ENCODE measurements at regions not wholly inside any gene's neighbourhood (a gene's known extent, or its start where the extent isn't known, plus 50 kb on each side); places are given as distances from the start of the nearest gene placed in this dataset.

DNA sequence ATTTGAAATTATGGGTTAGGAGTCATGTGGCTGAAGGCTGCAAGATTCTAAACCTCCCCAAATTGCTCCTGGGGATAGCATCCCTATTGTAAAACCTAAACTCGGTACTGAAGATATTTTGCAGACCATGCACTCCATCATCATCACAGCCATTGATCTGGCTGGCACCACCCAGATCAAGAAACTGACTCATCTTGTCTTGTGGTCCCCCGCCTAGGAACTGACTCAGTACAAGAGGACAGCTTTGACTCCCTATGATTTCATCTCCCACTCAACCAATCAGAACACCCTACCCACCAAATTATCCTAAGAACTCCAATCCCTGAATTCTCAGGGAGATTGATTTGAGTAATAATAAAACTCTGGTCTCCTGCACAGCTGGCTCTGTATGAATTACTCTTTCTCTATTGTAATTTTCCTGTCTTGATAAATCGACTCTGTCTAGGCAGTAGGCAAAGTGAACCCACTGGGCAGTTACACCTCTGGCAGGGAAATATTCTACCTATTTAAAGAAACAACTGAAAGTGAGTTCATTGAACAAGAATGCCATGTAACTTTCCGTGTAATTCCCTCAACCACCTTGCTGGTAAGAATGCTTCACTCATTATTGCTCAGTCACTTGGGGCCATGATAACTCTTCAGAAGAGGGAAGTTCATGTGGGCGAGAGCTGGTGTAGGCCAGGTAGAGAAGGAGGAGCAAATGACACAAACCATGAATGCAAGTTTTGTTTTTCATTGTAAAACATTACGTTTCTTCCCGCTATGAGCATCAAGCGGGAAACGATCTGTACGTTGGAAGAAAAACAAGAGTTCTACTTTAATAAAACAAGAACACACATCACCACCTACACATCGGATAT lies 602.9 kb upstream of the ARID1B start:
- TF ChIP-seq, protein P1, sequence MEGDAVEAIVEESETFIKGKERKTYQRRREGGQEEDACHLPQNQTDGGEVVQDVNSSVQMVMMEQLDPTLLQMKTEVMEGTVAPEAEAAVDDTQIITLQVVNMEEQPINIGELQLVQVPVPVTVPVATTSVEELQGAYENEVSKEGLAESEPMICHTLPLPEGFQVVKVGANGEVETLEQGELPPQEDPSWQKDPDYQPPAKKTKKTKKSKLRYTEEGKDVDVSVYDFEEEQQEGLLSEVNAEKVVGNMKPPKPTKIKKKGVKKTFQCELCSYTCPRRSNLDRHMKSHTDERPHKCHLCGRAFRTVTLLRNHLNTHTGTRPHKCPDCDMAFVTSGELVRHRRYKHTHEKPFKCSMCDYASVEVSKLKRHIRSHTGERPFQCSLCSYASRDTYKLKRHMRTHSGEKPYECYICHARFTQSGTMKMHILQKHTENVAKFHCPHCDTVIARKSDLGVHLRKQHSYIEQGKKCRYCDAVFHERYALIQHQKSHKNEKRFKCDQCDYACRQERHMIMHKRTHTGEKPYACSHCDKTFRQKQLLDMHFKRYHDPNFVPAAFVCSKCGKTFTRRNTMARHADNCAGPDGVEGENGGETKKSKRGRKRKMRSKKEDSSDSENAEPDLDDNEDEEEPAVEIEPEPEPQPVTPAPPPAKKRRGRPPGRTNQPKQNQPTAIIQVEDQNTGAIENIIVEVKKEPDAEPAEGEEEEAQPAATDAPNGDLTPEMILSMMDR (IDR thresholded peaks at IDR 0.05; ENCODE audit: control insufficient read depth, extremely low read depth, insufficient read depth) = no peak
- DNase-seq (ENCODE audit: low read depth) = no peak
- no peak overlapping the region for H3K4me3 ChIP-seq (ENCODE audit: low read depth, low read length)

DNA sequence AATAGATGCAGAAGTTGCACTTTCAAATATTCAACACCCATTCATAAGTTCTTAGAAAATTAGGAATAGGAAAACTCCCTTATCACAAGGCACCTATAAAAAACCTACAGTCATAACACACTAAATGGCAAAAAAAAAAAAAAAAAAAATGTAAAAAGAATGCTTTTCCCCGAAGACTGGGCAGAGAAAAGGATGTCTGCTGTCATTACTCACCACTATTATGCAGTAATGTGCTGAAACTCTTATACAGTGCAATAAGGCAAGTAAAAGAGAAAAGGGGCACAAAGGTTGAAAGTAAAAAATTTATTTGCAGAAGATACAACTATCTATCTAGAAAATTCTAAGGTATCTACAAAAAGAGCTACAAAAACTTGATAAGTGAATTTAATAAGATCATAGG lies 607.8 kb upstream of the ARID1B start:
- TF ChIP-seq, protein P1 (IDR thresholded peaks at IDR 0.05; ENCODE audit: control insufficient read depth, extremely low read depth, insufficient read depth) = no peak
- H3K4me3 ChIP-seq (ENCODE audit: low read depth, low read length) = no peak overlapping the region
- no peak for DNase-seq (ENCODE audit: low read depth)

DNA sequence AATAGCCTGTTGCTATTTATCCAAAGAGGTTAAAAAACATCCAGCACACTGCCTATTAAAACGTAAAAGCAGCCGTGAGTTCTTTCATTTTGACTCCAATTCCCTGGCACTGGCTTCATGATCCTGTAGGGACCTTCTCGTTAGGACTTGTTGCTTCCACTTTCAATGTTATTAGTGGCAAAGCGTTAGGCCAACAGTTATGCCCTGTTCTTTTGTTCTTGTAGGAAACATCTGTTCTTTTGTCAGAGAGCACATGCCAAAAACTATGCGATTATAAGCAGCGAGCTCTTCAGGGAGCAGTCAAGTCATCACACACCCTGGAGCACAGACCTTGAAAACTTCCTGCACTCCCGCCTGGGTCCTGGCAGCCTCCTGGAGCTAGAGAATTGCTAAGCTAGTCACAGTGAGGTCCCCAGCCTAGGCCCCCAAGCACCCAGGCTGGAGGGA lies 609.5 kb upstream of the ARID1B start:
- no peak overlapping the region for H3K4me3 ChIP-seq (ENCODE audit: low read depth, low read length)
- no peak for DNase-seq (ENCODE audit: low read depth)
- TF ChIP-seq, protein P1 (IDR thresholded peaks at IDR 0.05; ENCODE audit: control insufficient read depth, extremely low read depth, insufficient read depth) = no peak

DNA sequence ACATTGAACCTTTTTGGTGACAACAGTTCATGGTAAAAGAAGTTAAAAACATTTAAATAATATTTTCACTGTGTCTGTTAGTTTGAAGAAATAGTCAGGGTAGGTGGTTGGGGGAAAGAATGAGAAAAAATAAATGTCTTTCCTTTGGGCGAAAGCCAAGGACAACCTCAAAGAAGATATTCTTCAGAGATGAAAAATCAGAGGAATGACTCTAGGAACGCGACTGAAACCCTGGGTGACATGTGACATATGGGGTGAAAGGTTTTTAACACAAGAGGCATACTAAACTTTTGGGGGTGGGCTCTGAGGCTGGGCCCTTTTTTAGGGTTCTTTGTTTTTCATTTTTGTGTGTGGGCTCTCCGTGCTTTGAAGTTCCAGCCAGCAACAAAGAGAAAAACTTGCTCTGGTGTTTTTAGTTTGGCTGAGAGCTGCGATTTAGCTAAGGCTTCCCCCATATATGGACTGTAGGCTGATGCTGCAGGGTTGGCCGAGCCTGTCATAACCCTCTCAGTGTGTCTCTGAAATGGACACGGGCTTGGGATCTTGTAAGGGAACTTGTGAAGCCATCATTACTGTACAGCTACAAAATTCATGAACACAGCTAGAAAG lies 610.1 kb upstream of the ARID1B start:
- DNase-seq (ENCODE audit: low read depth) = no peak
- H3K4me3 ChIP-seq (ENCODE audit: low read depth, low read length) = no peak overlapping the region
- TF ChIP-seq, protein P1 (IDR thresholded peaks at IDR 0.05; ENCODE audit: control insufficient read depth, extremely low read depth, insufficient read depth) = no peak

DNA sequence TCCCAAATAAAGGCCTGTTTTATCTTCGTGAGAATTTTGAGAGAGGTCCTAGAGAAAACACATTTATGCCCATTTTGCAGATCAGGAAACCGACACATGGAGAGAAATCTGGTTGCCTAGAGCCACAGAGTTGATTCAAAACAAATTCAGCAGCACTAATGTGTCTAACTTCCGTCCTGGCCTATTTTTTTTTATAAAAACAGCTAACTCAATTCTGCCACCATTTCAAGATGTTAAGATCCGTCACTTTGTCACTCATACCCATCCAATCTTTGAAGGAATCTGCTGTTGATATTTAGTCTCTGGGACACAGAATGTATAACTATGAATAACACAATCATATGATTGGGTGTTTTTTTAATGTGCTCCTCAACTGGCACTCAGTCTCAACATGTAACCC lies 611.1 kb upstream of the ARID1B start:
- TF ChIP-seq, protein P1 (IDR thresholded peaks at IDR 0.05; ENCODE audit: control insufficient read depth, extremely low read depth, insufficient read depth) = no peak
- no peak for DNase-seq (ENCODE audit: low read depth)
- H3K4me3 ChIP-seq (ENCODE audit: low read depth, low read length) = no peak overlapping the region

DNA sequence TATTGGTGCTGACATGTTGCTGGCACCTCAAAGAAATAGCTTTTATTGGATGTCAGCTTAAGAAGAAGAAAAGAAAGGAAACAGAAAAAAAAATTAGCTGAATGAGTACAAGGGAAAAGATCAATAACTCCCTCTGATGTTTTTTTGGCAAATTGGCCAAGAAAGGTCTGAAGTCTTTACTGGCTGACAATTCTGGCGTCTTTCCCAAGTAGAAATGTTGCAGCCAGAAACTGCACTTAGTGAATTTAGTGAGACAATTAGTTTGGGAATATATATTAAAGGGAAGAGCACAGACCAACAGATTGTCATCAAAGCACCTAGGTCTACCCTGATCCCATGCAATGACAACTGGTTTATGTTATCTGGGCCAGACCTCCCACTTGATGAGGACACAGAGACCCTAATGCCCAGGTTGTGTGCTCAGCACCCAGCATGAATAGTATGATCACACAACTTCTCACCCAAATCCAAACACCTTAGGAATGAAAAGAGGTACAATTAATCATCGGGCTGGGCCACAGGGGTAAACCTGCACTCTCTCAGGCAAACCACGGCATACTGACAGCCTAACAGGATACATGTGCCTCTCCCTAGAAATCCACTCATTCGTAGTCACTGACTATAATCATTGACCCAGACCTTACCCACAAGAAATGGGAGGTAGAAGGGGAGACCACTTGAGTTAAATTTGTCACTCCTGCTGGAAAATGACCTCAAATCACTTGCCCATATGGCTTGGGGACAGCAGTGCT lies 612.3 kb upstream of the ARID1B start:
- no peak overlapping the region for H3K4me3 ChIP-seq (ENCODE audit: low read depth, low read length)
- TF ChIP-seq, protein P1 (IDR thresholded peaks at IDR 0.05; ENCODE audit: control insufficient read depth, extremely low read depth, insufficient read depth) = no peak
- DNase-seq (ENCODE audit: low read depth) = no peak

Measured in LNCaP clone FGC (cell line).